Astrocyte of the cerebellum (primary cell): ENCODE measurements at regions not wholly inside any gene's neighbourhood (a gene's known extent, or its start where the extent isn't known, plus 50 kb on each side); places are given as distances from the start of the nearest gene placed in this dataset.
"Not testable (repeated sequence)": the region's sequence is repeated elsewhere in the genome, so short reads cannot be mapped to it uniquely, and the experiment has no call there.

Source experiments
- DNase-seq: peaks from one replicate; pipeline ENCODE4 v3.0.0-alpha.2; 2011; ENCODE audit warnings: low read depth
- H3K4me3 ChIP-seq: 2 replicates; pipeline ENCODE4 v1.5.1; 2011; ENCODE audit warnings: mild to moderate bottlenecking, low read depth, low read length, moderate library complexity
- in situ Hi-C: cut with HindIII; loops from 2 replicates; pipeline ENCODE4 v1.10.0; 2017; ENCODE audit warnings: low sequenced_read_pairs
- TF ChIP-seq, protein P1 (sequence below): IDR thresholded peaks from 2 replicates; pipeline ENCODE4 v1.5.1; 2012; ENCODE audit warnings: low read length, low read depth, moderate library complexity, mild to moderate bottlenecking; ENCODE audit errors: missing control alignments

- TF ChIP-seq, protein P1, sequence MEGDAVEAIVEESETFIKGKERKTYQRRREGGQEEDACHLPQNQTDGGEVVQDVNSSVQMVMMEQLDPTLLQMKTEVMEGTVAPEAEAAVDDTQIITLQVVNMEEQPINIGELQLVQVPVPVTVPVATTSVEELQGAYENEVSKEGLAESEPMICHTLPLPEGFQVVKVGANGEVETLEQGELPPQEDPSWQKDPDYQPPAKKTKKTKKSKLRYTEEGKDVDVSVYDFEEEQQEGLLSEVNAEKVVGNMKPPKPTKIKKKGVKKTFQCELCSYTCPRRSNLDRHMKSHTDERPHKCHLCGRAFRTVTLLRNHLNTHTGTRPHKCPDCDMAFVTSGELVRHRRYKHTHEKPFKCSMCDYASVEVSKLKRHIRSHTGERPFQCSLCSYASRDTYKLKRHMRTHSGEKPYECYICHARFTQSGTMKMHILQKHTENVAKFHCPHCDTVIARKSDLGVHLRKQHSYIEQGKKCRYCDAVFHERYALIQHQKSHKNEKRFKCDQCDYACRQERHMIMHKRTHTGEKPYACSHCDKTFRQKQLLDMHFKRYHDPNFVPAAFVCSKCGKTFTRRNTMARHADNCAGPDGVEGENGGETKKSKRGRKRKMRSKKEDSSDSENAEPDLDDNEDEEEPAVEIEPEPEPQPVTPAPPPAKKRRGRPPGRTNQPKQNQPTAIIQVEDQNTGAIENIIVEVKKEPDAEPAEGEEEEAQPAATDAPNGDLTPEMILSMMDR, result no peak
- no peak overlapping the region for H3K4me3 ChIP-seq
- in situ Hi-C loops, result no loop called here
- no peak for DNase-seq
Observed at GRCh38 chr3:103515116-103515515, 1080.3 kb downstream of the ZPLD1 start.

DNA sequence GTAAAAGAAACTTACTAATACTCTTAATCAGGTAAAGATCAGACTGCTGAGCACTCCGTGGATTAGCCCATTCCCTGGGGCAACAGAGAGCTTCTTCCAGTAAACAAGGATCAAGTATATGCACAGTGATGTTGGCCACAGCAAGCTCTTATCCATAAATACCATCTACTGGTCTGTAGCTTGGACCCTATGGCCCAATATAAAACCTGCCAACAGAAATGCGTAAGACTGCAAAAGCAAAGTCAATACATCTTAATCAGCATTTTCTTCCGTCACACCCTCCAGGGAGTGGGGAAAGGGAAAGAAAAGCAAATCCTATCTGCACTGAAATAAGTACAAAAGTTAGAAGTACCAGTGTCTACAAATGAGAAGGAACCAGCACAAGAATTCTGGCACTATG is 1082.1 kb downstream of the ZPLD1 start:
- TF ChIP-seq, protein P1, result no peak
- no peak overlapping the region for H3K4me3 ChIP-seq
- no peak for DNase-seq
- in situ Hi-C loops, result no loop called here

- in situ Hi-C loops, H3K4me3 ChIP-seq, DNase-seq: not testable (repeated sequence)
Observed at GRCh38 chr3:103531327-103531726, 1096.5 kb downstream of the ZPLD1 start.

- TF ChIP-seq, protein P1, result no peak
- DNase-seq, result no peak
- H3K4me3 ChIP-seq, result no peak overlapping the region
- in situ Hi-C loops, result no loop called here
Observed at GRCh38 chr3:103532986-103533385, 1098.2 kb downstream of the ZPLD1 start.

GRCh38 chr3:103554451-103554850 is 1119.6 kb downstream of the ZPLD1 start:
- TF ChIP-seq, protein P1, result no peak
- DNase-seq, result no peak
- H3K4me3 ChIP-seq, result no peak overlapping the region
- in situ Hi-C loops, result no loop called here

DNA sequence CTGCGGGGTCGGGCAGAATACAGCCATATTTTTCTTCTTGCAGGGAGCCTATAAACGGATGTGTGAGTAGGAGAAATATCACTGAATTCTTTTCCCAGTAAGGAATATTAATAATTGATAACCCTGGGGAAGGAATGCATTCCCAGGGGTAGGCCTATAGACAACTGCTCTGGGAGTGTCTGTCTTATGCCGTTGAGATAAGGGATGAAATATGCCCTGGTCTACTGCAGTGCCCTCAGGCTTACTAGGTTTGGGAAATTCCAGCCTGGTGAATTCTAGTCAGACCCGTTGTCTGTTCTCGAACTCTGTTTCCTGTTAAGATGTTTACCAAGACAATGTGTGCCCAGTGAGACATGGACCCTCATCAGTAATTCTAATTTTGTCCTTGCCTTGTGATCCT is 1129.3 kb downstream of the ZPLD1 start:
- H3K4me3 ChIP-seq, DNase-seq, in situ Hi-C loops: not testable (repeated sequence)

- no peak overlapping the region for H3K4me3 ChIP-seq
- no peak for DNase-seq
- in situ Hi-C loops, result no loop called here
- TF ChIP-seq, protein P1, result no peak
Observed at GRCh38 chr3:103585809-103586208, 1151.0 kb downstream of the ZPLD1 start.

GRCh38 chr3:103589770-103590169 is 1155.0 kb downstream of the ZPLD1 start:
- in situ Hi-C loops, result no loop called here
- no peak overlapping the region for H3K4me3 ChIP-seq
- TF ChIP-seq, protein P1, result no peak
- DNase-seq, result no peak
